GM20000 (cell line): ENCODE measurements at regions not wholly inside any gene's neighbourhood (a gene's known extent, or its start where the extent isn't known, plus 50 kb on each side); places are given as distances from the start of the nearest gene placed in this dataset.

Experiments
- DNase-seq: peaks from one replicate; pipeline ENCODE4 v3.0.0; 2012; ENCODE audit warnings: low spot score
- CTCF ChIP-seq: IDR thresholded peaks from 2 replicates; pipeline ENCODE4 v1.5.1; 2012; ENCODE audit warnings: mild to moderate bottlenecking, control low read depth; ENCODE audit errors: extremely low read depth, missing control alignments

GRCh38 chr5:173557123-173557903 lies 59.1 kb downstream of the BOD1 start:
- TF ChIP-seq CTCF = no peak
- DNase-seq = no peak

- no peak for TF ChIP-seq CTCF
- no peak for DNase-seq
Measured at GRCh38 chr5:173556142-173557028, 60.1 kb downstream of the BOD1 start.

- TF ChIP-seq CTCF = no peak
Measured at GRCh38 chr5:173554989-173555705, 61.3 kb downstream of the BOD1 start.

GRCh38 chr5:173554038-173554955 lies 62.2 kb downstream of the BOD1 start:
- DNase-seq = no peak
- TF ChIP-seq CTCF = no peak

More at GRCh38 chr5:173554989-173555705, 61.3 kb downstream of the BOD1 start:
- DNase-seq = no peak

- TF ChIP-seq CTCF = no peak
- no peak for DNase-seq
Measured at GRCh38 chr5:173550641-173551040, 65.8 kb downstream of the BOD1 start.

GRCh38 chr5:173549644-173550043 lies 66.8 kb downstream of the BOD1 start:
- no peak for TF ChIP-seq CTCF
- DNase-seq = no peak
